ENCODE measurements at regions not wholly inside any gene's neighbourhood (a gene's known extent, or its start where the extent isn't known, plus 50 kb on each side); places are given as distances from the start of the nearest gene placed in this dataset.
A peak's percentile ranks its signal among the peaks of the same experiment; 100 is the strongest.

DNA sequence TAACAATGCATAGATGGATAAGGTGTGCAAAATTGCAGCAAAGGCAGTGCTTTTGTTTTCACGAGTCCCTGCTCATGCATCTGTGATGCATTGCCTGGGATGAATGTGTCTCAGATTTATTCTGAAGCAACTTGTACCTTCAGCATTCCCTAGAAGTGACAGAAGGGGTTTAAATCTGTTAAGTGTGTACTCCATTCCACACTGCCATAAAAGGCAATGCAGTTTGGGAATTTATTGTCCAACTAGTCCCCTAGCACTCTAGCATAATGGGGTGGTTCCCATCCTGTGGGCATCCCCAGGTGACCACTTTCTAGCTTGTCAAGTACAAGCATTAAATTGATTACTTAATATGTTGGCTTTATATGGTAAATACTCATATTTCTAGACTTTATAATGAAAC, 306.5 kb upstream of the CBLB start:
- DNase-seq (ENCODE audit: low read depth), result no peak

DNA sequence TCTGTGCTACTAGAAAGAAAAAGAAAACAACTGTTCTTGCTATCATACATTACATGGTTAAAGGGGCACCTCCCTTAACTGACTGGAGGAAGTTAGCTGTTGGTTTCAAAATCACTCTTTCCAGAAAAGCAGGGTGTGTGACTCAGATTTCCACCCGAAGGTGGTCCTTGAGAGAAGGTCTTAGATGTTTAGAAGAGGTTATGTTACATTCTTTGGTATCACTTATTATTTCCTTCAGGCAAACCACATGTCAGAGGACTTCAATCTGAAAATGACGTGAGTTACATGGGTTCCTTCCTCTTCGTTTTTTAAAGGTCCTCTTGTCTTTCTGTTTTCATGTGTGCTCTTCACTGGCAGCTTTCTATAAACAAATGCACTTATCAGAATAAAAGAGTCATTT, 307.9 kb upstream of the CBLB start:
- DNase-seq (ENCODE audit: low read depth), result no peak

DNA sequence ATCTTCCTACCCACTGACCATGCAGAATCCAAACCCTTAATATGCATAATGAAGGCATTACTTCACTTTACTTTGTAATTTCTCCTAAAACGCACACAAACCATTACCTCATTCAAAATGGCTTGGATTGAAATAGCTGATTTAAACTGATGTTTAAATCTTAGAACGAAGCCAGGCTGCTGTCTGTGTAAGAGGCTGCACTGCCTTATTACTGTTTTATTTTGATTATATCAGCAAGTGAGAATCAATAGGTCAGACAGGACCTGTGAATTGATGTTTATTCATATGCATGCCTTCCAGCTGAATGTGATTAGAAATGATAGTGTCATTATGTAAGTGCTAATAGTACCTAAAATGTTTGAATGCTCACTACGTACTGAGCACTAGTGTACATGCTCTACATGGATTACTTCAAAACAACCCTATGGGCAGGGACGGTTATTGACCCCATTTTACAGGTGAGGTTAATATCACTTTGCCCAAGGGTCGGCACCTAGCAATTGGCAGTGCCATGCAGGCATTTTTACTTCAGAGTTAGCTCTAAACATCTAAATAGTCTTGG, 314.2 kb upstream of the CBLB start:
- no peak for DNase-seq (ENCODE audit: low read depth)

DNA sequence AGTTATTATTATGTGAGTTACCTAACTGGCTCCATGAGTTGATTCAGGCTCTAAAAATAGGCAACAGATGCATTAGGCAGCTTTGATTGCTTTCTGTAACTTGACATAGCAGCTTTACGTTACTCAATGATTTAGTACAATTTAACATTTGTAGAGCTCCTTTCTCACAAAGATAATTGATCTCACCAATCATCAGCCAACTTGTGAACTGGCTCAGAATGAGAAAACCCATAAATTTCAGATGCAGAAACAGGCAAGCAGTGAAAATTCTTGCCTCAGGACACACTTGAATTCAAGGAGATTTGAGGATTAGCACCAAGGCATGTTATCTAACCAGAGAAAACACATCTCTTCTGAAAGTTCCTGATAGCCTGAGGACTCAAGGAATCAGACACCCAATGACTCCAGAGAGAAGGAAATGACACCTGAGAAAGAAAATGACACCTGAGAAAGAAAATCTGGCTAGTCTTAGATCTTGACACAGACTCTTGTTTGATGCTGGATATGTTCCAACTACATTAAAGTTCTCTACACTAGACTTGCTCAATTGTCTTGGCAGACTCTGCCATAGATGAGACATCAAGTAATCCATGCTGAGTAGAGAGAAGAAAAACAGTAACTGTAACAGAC, 315.1 kb upstream of the CBLB start:
- DNase-seq (ENCODE audit: low read depth), result peak; percentile 8

DNA sequence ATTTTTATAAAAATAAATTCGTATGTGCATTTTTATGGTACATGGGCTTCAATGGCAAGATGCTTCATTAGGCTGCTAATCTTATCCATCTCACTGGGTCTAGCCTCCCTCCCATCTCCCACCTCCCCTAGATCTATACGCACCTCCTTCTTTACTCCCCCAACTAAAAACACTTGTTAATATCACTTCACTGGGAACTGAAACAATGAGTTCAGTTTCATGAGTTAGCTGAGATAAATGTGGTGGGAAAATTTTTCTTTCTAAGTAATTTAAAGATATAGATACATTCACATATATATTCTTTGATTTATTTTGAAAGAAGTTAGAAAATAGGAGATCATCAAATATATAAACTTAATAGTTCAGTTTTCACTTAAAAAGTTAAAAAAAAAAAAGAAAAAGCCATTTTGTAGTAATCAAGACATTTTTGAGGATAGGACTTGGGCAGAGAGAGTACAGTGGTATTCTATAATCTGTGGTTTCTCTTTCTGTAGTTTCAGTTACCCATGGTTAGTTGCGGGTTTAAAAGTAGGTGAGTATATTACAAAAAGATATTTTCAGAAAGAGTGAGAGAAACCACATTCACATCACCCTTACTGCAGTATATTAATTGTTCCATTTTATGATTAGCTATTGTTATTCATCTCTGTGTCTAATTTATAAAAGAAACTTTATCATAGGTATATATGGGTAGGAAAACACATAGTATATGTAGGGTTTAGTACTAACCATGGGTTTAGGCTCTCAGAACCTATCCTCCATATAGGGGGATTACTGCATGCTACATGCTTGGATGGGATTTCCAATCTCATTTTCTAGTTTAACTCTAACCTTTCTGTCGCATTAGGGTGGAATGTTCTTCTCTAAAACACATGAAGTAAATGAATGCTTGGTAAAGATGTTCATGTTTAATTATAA, 316.0 kb upstream of the CBLB start:
- DNase-seq (ENCODE audit: low read depth), result no peak

DNA sequence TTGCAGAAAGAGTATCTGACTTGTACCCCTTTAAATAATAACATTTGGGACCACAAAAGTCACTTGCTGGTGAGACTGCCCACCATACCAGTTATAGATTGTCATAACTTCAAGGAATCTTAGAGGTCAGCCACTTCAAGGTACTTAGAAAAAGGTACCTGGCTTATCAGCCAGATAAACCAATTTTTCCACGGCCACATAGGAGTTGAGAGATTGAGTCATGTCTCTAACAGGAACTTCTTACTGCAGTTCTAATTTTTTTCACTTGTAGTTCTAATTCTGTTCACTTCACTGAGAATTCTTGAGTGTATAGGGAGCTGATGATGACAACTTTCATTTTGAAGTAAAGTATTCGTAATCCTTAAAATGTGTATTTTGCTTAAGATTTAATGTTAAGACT, 317.1 kb upstream of the CBLB start:
- no peak for DNase-seq (ENCODE audit: low read depth)

DNA sequence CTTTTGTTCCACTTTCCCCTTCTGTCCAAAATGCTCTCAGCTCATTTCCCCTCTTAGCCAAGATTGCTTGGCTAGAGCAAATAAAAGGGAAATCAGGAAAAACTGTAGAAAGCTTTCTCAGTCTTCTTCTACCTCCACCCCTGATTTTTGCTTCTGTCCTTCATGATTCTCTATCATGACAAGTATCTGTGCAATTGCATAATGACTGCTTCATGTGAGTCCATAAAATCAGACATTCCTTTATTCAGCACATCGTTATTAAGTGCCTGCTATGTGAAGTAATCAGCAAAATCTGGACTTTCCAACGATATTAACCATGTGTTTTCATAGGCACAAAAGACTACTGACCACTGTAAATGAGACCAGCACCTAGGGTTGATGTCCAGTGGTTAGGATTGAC, 321.5 kb upstream of the CBLB start:
- no peak for DNase-seq (ENCODE audit: low read depth)

DNA sequence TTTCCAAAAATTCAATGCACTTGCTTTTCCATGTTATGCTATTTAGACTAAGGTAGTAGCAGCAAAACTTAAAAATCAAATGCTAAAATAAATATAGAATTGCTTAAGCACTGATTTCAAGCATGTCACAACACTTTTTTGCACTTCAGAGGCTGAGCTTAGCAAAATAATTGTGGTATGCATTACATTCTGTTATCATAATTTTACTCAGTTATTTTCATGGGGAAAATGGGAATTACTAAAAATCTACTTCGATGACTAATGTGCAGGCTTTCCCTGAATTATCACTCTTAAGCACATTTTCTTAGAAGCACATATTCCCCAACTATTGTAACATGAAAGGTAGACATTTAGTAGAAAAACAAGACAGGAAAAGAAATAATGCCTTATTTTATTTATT, 322.4 kb upstream of the CBLB start:
- no peak for DNase-seq (ENCODE audit: low read depth)

DNA sequence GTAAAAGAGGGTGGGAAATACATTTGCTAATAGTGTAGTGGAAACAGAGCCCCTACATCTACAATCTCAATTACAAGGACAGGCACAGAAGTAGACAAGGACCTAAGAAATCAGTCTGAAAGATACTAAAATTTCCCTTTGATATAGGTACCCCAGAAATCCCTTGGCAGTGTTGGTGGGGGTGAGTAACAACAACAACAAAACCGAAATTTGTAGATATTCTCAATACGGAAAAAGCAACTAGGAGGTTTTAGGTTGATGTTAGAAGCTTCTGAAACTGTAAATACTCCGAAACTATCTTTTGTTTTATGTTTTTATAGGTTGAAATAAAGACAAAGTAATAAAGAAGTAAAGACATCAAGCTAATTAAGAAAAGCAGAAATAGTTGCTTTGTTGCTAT, 323.1 kb upstream of the CBLB start:
- DNase-seq (ENCODE audit: low read depth), result no peak

DNA sequence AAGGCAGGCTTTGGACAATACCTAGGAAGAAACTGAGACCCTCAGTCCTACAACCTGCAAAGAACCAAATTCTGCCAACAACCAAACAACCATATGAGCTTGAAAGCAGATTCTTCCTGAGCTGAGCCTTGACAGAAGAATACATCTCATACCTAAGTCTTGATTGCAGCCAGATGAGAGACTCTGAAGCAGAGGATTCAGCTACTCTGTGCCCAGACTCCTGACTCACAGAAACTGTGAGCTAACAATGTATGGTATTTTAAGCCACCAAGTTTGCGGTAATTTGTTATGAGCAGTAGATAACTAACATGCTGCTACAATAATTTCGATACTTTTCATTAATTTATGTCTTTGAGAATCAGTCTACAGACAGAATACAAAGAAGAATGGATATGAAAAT, 325.1 kb upstream of the CBLB start:
- DNase-seq (ENCODE audit: low read depth), result no peak

DNA sequence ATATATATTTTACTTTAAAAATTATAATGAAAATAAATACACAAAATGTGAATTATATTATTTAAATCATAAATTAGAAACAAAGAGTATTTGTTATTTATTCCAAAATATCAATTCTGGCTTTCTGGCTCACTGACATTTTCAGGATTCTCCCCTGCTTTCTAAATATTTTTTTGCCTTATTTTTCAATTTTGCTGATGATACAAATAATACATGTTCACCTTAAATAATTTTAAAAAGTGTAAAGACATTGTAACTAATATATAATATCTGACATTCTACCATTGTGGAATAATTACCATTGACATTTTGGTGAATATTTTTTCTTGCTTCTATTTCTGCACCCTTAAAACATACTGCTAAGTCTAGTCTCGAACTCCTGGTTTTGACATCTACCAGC, 325.9 kb upstream of the CBLB start:
- DNase-seq (ENCODE audit: low read depth), result no peak

DNA sequence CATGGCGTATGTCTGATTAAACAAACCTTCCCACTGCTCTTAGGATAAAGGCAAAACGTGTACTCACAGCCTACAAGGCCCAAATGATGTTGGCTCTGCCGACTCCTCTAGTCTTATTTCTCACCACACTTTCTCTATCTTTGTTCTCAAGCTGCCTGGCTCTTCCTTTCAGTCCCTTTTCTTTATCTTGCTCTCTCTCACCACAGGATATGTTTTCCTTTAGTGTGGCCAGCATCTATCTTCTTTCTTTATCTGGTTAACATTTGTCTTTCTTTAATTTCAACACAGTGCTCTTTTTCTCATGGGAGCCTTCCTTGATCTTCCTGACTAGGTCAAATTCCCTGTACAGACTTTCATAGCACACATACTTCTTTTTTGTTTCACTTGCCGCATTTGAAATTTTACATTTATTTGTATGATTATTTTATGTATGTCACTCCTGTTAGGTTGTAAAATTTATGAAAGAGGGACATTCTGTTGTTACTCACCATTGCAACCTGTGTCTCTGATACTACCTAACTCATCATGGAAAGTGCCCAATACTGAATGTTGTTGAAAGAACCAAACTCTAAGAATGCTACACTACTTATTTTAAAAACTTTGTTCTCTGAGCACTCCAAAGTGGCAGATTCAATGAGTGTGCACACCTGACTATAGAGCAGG, 328.9 kb upstream of the CBLB start:
- DNase-seq (ENCODE audit: low read depth), result no peak

DNA sequence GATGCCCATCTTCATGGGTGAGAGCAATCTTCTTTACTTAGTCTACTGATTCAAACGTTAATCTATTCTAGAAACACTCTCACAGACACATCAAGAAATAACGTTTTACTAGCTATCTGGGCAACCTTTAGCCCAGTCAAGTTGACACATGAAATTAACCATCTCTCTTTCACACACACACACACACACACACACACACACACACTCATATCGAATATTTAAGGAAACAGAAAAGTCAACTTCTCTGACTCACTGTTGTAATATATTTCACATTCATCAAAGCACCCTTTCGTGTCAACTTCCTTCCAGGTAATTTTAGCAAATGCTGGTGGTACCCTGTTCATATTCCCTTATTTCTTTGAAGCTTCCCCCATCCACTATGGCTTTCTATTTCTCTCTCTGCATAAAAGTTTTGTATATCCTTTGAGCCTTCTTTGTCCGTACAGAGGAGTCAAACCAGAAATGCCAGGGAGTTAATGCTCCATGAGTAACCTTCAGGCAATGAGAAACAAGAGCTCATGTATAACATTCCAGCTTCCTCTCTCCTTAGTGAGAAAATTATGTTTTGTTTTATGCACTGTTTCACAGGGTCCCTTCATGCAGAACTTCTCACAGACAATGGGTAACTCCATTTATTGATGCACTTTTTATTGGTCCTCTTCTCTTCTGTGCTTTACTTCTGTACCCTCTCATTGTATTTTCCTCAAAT, 335.5 kb upstream of the CBLB start:
- DNase-seq (ENCODE audit: low read depth), result no peak

DNA sequence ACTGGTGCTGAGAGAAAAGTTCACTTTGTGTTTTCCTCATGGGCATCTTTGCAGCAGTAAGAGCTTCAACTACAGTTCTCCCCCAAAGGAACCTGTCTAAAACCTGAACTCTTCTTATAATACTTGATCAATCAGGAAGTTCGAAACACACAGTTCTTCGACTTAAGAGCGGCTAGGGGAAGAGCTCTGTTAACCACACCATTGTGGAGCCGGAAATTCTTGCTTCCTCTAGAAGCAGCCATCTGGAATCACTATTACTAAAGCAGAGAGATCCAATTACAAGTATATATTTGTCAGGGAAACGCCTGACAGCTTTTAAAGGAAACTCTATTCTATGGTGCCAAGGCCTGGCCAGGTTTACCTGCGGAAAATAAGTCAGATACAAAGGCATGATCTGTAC, 337.3 kb upstream of the CBLB start:
- DNase-seq (ENCODE audit: low read depth), result peak; percentile 30

DNA sequence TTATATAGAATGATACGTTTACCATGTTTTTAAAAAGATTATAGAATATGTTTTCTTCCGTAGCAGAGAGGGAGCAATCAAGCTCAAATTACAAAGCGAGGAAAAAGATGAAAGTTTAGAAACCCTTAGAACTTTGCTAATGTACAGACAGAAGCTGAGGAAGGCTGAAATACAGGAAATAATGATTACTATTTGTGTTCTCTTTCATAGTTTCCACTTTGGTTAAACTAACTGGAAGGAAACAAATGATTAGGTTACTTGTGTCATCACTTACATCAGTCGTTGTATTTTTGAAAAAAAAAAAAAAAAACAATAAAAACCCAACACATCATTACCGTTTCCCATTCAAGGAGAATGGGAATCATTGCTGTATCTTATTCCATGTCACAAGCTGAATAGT, 337.8 kb upstream of the CBLB start:
- no peak for DNase-seq (ENCODE audit: low read depth)

DNA sequence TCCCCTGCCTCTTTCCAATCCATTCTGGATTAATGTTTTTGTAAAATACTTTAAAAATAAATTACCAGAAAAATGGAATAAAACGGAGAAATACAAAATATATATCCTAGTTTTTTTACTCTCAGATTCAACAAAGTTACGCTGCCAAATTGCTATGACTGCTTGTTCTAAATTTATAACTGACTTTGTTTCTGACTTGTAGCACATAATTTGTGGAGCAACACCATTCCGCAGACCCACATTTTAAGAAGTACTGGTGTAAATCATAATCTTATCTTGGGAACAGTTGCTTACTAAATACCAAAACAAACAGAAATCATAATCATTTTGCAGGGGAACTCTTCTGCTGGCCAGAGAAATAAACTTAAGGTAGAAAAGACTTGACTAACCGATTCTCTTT, 339.4 kb upstream of the CBLB start:
- no peak for DNase-seq (ENCODE audit: low read depth)

DNA sequence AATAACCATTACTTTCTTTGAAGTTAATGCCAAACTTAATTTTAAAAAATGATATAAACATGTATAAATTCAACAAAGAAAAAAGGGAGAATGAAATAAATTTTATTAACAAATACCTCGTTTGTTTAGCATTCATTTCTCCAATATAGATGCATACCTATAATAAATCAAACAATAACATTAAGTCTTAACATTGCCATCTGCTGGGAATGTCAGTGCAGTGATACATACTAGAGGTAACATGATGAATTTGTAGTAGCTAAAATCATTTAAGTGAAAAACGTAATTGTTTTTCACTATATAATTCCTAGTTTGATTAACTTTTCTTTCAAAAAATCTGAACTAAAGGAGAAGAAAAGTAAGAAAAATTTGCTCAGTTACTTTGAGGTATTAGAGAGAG, 340.2 kb upstream of the CBLB start:
- DNase-seq (ENCODE audit: low read depth), result peak; percentile 40

DNA sequence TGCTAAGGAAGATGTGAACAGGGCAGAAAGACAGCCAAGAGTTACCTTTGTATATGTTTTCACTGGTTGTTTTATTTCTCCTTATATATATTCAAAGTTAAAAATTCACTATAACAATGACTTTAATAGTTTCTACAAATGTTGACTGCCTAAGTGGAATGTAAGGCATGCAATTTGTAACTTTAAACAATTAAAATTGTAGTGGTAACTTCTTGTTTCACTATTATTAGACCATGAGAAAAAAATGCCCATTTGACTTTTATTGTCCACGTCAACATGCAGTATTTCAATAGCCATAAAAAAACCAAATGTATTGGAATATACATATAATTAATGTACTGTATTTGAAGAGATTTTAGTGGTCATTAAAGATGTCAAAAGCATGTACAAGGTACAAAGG, 340.7 kb upstream of the CBLB start:
- DNase-seq (ENCODE audit: low read depth), result no peak

DNA sequence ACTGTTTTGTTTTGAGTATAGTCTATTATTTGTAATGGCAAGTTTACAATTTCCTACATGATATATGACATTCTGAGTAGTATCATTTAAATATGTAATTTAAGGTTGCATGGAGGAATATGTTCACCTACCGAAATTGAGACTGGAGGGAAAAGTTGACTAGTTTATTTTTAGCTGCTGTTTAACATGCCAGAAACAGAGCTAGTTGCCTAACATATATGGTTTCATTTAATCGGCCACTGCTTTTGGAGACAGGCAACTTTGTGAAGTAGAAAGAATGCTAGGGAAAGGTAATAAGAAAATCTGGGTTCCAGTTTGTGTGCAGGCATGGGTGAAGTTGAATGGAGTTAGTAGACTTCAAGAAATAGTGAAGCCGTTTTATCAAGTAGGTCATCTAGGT, 342.1 kb upstream of the CBLB start:
- DNase-seq (ENCODE audit: low read depth), result no peak

DNA sequence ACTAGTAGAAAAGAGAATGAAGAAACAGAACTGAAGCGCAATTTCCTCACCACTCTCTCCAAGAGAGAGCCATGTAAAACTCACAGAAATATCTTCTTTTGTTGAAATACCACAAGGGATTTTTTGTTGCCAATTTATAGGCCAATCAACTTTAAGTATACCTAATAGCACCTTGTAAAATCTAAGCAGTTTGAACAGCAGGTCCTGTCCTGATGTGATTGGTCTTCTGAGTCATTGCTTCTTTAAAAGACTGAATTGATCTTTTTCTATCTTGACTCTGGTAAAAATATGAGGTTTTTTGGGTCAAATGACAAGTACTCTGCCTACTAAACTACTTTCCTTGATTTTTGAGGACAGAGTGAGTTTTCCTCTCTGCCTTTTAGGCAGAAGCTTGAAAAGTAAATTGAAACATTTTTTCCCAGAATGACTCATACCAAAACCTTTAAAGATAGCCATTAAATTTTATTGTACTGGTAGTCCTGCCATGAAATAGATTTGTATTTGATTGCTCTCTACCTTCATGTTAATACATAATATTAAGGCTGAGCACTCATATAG, 343.9 kb upstream of the CBLB start:
- no peak for DNase-seq (ENCODE audit: low read depth)

DNA sequence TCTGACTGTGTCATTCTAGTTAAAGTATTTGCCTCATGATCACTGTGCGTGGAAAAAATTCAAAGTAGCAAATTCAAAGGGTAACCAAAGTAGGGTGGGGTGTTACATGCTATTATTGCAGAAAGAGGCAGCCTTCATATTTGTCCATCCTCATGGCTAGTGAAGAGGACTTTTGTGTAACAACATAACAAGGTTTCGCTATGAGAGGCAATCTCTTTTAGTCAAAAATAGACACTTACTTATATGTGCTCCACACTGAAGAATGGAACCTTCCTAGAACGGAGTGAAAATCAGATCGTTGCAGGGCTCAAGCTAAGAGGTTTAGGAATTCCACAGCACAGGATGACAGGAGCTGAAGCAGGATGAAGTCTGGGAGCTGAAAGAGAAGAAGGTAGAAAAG, 345.1 kb upstream of the CBLB start:
- no peak for DNase-seq (ENCODE audit: low read depth)

DNA sequence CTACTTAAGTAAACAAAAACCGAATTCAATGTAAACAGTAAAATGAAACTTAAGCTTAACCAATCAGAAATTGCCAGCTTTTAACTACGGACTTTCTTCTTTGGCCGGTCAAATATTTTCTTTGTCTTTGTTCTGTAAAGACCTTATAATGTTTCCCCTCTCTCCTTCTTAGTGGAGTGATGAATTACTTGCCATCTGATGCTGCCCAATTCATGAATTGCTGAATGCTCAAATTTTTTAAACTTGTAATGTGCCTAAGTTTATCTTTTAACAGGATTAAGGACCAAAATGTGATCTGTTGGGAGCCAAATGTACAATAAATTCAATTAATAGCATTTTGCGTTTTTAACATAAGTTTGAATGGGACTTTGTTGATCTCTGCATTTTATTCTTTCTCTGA, 345.8 kb upstream of the CBLB start:
- DNase-seq (ENCODE audit: low read depth), result no peak

Measured in ELR (cell line).